ENCODE measurements at regions not wholly inside any gene's neighbourhood (a gene's known extent, or its start where the extent isn't known, plus 50 kb on each side); places are given as distances from the start of the nearest gene placed in this dataset.

GRCh38 chr22:44419429-44419828, 78.6 kb downstream of the RTL6 start:
- no peak for TF ChIP-seq EP300 (IDR thresholded peaks at IDR 0.05)
- TF ChIP-seq CTCF (IDR thresholded peaks at IDR 0.05), result no peak

Measured in tibial nerve (tissue), 4 donors.